Rectal smooth muscle tissue (tissue), 1 donor: ENCODE measurements at regions not wholly inside any gene's neighbourhood (a gene's known extent, or its start where the extent isn't known, plus 50 kb on each side); places are given as distances from the start of the nearest gene placed in this dataset.
"Not testable (repeated sequence)": the region's sequence is repeated elsewhere in the genome, so short reads cannot be mapped to it uniquely, and the experiment has no call there.

Experiments
- H3K27ac ChIP-seq: one replicate; pipeline ENCODE4 v1.7.0; 2013; ENCODE audit warnings: low read depth, low read length, inconsistent platforms
- H3K27me3 ChIP-seq: one replicate; pipeline ENCODE4 v1.7.0; 2013; ENCODE audit warnings: low read length; ENCODE audit not compliant: control insufficient read depth, insufficient read depth
- H3K36me3 ChIP-seq: one replicate; pipeline ENCODE4 v1.7.0; 2013; ENCODE audit warnings: low read length; ENCODE audit not compliant: control insufficient read depth, insufficient read depth
- H3K4me1 ChIP-seq: one replicate; pipeline ENCODE4 v1.7.0; 2013; ENCODE audit warnings: low read length; ENCODE audit not compliant: control insufficient read depth, insufficient read depth
- H3K4me3 ChIP-seq: one replicate; pipeline ENCODE4 v1.7.0; 2013; ENCODE audit warnings: low read length
- H3K9ac ChIP-seq: one replicate; pipeline ENCODE4 v1.7.0; 2013; ENCODE audit warnings: low read length

DNA sequence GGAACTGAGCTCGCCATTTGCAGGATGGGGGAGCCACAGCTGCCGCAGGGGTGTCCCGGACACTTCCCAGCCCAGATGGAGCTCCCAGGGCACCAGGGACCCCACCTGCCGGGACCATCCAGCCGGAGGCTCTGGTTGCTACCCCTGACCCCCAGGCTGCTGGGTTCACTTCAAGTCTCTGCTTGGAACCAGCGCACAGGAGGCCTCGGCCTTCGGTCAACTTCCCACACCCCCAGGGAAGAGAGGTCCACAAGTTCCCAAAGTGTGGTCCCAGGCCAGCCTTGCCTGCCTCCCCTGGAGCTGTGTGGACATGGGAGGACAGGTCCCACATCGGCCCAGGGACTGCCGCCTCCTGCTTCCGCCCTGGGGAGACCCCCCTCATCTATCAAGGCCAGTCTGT lies 117.0 kb downstream of the TEX29 start:
- H3K9ac ChIP-seq = no peak overlapping the region
- no peak overlapping the region for H3K27ac ChIP-seq
- no peaks in the 10 kb centered on the region for H3K4me1 ChIP-seq
- no peaks in the 10 kb centered on the region for H3K27me3 ChIP-seq
- H3K36me3 ChIP-seq = no peaks in the 10 kb centered on the region
- H3K4me3 ChIP-seq = no peak overlapping the region

DNA sequence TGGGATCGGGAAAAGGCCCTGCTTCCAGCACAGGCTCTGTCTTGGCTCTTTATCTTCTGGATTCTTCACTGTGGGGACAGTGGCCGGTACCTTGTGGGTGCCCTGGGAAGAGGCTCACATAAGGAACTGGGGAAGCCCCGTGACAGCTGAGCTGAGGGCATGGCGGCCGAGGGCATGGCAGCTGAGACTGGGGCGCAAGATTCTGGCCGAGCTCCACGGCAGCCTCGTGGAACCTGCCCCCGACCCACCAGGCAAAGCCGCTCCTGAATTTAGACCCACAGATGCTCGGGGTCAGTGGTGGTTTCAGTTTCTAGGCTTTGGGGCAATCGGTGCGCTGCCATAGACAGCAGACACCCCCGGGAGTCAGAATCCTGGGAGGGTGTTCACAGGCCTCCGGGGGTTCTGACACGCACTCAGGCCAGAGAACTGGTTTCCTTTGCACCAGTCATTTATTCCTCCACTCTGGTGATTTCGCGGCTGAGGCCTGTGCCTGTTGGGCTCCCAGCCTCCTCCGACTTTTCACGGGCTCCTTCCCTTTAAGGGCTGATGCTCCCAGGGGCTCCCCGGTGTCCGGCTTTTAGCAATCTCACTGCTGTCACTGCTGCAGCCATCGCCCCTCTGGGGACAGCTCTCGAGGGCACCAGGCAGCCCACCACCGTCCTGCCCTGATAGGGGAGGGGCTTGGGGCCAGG lies 117.6 kb downstream of the TEX29 start:
- Histone ChIP-seq H3K4me1 (no peaks in the 10 kb centered on the region), H3K9ac (no peak overlapping the region), H3K36me3 (no peaks in the 10 kb centered on the region), H3K4me3 (no peak overlapping the region), H3K27ac (no peak overlapping the region), H3K27me3 (no peaks in the 10 kb centered on the region)

DNA sequence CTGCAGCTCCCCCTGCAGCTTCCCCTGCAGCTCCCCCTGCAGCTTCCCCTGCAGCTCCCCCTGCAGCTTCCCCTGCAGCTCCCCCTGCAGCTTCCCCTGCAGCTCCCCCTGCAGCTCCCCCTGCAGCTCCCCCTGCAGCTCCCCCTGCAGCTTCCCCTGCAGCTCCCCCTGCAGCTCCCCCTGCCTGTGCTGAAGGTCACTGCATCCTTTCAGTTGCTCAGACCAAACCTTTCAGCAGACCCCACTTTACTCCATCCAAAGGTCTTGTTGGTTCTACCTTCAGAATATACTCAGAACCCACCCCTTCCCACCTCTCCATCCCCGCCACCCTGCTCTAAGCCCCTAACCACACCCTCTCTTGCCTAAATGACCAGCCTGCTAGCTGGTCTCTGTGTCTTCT lies 120.0 kb downstream of the TEX29 start:
- not testable (repeated sequence) for H3K27me3 ChIP-seq, H3K4me3 ChIP-seq, H3K36me3 ChIP-seq, H3K4me1 ChIP-seq, H3K9ac ChIP-seq, H3K27ac ChIP-seq

DNA sequence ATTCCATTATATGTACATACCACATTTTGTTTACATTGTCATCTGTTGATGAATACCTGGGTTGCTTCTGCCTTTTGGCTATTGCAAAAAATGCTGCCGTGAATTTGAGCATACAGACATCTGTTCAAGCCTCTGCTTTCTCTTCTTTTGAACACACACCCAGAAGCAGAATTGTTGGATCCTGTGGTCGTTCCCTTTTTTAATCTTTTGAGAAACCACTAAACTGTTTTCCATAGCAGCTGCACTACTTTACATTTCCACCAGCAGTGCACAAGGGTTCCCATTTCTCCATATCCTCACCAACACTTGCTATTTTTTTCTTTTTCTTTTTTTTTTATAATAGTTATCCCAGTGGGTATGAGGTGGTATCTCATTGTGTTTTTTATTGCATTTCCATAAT lies 123.5 kb downstream of the TEX29 start:
- no peaks in the 10 kb centered on the region for H3K36me3 ChIP-seq
- no peak overlapping the region for H3K4me3 ChIP-seq
- H3K27ac ChIP-seq = no peak overlapping the region
- no peak overlapping the region for H3K9ac ChIP-seq
- no peaks in the 10 kb centered on the region for H3K27me3 ChIP-seq
- no peaks in the 10 kb centered on the region for H3K4me1 ChIP-seq

DNA sequence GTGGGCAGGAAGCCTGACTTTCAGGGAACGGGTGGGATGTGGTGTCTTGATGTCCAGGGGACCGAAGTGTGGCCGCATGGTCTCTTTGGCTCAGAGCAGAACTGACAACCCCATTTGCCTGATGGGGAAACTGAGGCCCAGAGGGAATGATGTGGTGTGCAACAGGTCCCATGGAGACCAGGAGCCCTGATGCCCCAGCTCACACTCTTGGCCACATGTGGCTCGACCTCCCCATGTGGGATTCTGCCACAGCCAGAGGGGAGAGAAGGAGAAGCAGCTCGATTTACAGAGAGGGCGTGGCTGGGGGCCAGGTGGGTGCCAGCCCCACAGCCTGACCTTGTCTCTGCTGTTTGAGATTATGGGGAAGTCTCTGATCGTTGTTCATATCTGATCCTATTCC lies 128.1 kb downstream of the TEX29 start:
- Histone ChIP-seq H3K36me3 (no peaks in the 10 kb centered on the region), H3K4me1 (no peaks in the 10 kb centered on the region), H3K9ac (no peak overlapping the region), H3K27me3 (no peaks in the 10 kb centered on the region), H3K27ac (no peak overlapping the region), H3K4me3 (no peak overlapping the region)

DNA sequence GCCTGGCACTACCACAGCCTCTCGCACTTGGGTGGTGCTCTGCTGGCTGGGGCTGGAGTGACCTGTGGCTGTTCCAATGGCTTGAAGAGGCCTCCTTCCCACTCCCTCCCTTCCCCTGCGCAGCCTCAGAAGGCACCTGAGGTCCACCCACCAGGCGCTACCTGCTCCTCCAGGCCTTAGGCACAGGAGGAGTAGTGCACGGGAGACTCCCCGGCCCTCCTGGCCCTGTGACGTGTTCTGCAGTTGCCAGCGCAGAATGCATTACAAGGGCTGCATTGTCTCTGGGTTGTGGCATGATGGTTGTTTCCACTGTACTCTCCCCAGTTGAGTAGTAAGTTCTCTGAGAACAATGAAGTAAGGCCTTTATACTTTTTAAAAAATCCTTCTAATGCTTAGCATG lies 128.6 kb downstream of the TEX29 start:
- H3K27ac ChIP-seq = no peak overlapping the region
- H3K9ac ChIP-seq = no peak overlapping the region
- H3K4me3 ChIP-seq = no peak overlapping the region
- no peaks in the 10 kb centered on the region for H3K27me3 ChIP-seq
- H3K36me3 ChIP-seq = no peaks in the 10 kb centered on the region
- H3K4me1 ChIP-seq = no peaks in the 10 kb centered on the region

DNA sequence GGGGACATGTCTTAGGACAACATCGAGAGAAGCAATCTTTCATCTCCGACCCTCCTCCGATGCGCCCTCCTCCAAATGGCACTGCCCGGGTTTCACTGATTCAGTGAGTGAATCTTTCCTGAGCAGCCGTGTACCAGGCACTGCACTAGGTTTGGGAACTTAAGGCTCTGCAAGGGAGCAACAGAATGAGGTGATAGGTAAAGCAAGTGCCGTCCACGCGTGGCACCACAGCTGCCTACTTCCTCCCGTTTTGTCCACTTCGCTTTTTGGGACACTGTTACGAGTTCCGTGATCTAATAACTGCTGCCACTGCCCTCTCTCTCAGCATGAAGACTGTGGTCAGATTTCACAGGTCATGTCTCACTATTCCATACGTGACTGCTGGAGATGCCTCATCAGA lies 131.0 kb downstream of the TEX29 start:
- Histone ChIP-seq H3K4me3 (no peak overlapping the region), H3K36me3 (no peaks in the 10 kb centered on the region), H3K27ac (no peak overlapping the region), H3K27me3 (no peaks in the 10 kb centered on the region), H3K4me1 (no peaks in the 10 kb centered on the region), H3K9ac (no peak overlapping the region)

DNA sequence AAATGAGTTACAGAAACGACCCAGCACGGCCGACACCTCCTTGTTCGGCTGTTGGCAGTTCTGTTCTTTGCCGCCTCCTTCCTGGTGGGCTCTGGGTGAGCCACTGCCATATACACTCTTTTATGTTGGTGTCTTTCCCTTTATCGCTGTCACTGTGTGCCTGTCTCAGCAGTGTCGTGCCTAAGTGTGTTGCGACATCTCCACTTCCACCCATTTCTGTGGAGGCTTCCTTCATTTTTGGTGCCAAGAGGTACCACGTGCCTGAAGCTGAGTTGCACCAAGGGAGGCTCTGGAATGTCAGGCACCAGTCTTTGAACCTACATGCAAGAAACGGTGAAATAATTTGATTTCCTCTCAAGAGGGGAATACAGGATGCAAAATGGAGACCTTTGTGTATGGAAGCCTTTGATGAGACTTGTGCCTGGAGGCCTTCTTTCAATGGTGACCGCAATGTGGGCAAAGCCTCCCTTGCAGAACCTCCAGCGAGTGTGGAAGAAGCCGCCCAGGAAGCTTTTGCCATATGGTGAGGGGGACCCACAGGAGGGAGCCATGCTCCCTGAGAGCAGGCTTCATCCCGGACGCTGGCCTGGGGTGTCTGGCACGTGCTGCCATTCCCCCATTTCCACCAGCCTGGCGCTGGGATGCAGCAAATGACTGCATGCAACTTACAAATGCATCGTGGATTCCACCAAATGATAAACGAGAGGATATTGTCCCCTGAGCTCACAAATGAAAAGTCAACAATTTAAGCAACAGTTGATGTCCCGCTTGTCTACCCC lies 136.2 kb downstream of the TEX29 start:
- H3K4me3 ChIP-seq = no peak overlapping the region
- H3K36me3 ChIP-seq = no peaks in the 10 kb centered on the region
- H3K27me3 ChIP-seq = no peaks in the 10 kb centered on the region
- no peaks in the 10 kb centered on the region for H3K4me1 ChIP-seq
- no peak overlapping the region for H3K9ac ChIP-seq
- no peak overlapping the region for H3K27ac ChIP-seq

DNA sequence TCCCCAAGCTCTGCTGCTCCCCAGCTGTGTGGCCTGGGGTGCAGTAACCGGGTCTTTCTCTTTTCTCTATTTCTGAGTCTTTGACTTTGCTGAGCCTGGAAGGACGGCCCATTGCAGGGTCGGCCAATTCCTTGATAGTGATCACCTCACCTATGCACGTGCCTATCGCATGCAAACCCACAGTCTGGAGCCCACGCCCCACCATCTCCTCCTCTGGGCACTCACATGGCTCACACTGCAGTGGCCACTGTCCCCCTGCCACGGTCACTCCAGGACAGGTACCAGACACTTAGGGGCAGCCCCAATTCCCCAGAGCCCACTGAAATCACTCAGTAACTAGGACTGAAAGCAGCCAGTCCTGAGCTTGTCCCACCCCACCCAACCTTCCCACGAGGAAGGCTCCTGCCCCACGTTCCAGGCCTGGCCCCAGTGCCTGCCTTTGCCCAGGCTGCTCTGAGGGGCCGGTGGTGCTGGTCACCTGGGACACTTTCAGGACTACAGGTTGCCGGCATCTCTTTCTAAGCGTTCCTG lies 137.6 kb downstream of the TEX29 start:
- no peak overlapping the region for H3K4me3 ChIP-seq
- no peaks in the 10 kb centered on the region for H3K4me1 ChIP-seq
- no peak overlapping the region for H3K27ac ChIP-seq
- no peaks in the 10 kb centered on the region for H3K36me3 ChIP-seq
- no peak overlapping the region for H3K9ac ChIP-seq
- no peaks in the 10 kb centered on the region for H3K27me3 ChIP-seq

DNA sequence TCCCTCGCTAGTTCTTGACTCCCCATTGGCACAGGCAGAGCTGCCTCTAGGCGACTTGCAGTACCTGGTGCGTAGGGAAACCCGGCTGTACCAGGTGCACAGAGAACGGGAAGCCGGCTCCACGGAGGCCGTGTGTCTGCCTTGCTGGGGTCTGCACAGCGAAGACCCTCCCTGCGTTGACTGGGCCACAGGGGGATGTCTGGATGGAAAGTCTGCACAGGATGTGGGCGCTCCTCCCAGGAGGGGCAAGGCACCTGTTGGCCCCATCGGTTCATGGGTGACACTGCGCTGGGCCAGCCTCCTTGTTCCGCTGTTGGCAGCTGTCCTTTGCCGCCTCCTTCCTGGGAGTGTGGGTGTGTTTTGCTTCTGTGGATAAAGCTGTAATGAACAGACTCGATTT lies 138.3 kb downstream of the TEX29 start:
- H3K9ac ChIP-seq = no peak overlapping the region
- H3K36me3 ChIP-seq = no peaks in the 10 kb centered on the region
- no peak overlapping the region for H3K27ac ChIP-seq
- no peak overlapping the region for H3K4me3 ChIP-seq
- H3K4me1 ChIP-seq = no peaks in the 10 kb centered on the region
- no peaks in the 10 kb centered on the region for H3K27me3 ChIP-seq

DNA sequence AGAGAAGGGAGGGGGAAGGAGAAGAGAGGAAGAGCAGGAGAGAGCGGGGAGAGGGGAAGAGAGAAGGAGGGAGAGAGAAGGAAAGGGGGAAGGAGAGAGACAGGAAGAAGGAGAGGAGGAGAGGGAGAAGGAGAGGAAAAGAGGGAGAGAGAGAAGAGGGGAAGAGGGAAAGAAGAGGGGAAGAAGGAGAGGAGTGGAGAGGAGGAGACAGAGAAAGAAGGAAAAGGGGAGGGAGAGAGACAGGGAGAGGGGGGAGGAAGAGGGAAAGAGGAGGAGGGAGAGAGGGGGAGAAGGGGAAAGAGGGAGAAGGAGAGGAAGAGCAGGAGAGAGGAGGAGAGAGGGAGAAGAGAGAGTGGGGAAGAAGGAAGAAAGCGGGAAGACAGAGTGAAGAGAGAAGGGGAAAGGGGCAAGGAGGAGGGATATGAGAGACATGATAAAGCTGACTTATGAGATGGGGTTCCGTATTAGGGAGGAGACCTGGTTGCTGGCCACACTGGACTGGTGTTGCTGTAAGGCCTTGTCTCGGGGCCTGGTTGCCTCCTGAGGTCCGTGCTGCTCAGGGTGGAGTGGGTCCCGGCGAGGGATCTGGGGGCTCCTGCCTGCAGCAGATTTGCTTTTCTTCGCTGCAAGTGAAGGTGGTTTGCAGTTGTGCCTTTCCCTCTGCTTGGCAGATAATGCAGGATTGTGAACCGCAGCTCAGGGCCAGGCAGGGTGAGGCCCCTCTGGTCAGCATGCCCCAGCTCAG lies 139.5 kb downstream of the TEX29 start:
- no peaks in the 10 kb centered on the region for H3K27me3 ChIP-seq
- no peak overlapping the region for H3K9ac ChIP-seq

DNA sequence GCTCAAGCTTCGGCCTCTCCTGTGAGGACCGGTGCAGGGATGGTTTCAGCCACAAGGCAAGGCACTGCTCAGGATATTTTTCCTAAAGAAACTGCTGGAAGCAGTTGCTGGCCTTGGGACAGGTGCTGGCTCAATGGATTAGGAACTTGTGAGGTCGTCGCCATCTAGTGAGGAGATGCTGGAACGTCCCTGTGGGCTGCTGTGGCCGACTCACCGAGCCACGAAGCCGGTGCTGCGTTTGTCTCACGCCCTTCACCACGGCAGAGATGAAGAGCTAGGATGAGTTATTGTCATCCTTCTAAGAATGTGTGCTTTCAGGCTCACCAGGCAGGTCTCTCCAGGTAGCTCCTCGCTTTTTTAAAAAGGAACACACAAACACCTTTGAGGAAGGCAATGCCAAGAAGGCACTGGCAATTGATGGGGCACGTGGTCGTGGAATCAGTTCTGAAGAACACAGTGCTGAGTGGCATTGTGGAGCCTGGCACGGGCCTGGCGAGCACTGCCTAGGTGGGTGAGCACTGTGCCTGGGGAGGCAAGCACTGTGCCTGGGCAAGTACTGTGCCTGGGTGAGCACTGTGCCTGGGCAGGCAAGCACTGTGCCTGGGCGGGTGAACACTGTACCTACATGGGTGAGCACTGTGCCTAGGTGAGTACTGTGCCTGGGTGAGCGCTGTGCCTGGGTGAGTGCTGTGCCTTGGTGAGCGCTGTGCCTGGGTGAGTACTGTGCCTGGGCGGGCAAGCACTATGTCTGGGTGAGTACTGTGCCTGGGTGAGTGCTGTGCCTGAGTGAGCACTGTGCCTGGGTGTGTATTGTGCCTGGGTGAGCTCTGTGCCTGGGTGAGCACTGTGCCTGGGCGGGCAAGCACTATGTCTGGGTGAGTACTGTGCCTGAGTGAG lies 140.4 kb downstream of the TEX29 start:
- Histone ChIP-seq H3K4me3 (no peak overlapping the region), H3K27me3 (no peaks in the 10 kb centered on the region), H3K27ac (no peak overlapping the region), H3K9ac (no peak overlapping the region), H3K36me3 (no peaks in the 10 kb centered on the region), H3K4me1 (no peaks in the 10 kb centered on the region)

More for the DNA sequence above, 139.5 kb downstream of the TEX29 start:
- Histone ChIP-seq H3K27ac (no peak overlapping the region), H3K4me3 (no peak overlapping the region), H3K4me1 (no peaks in the 10 kb centered on the region), H3K36me3 (no peaks in the 10 kb centered on the region)
